Stimulated activated CD8-positive, alpha-beta memory T cell treated with anti-CD3 and anti-CD28 coated beads, Interleukin-12 subunit alpha, Interleukin-12 subunit beta, amount 100 ng/mL, for 4 hours (primary cell): ENCODE measurements at regions not wholly inside any gene's neighbourhood (a gene's known extent, or its start where the extent isn't known, plus 50 kb on each side); places are given as distances from the start of the nearest gene placed in this dataset.
A peak's percentile ranks its signal among the peaks of the same experiment; 100 is the strongest.

Experiments used
- DNase-seq: peaks from one replicate; pipeline ENCODE4 v3.0.0-alpha.2; 2020; ENCODE audit warnings: low read depth

DNA sequence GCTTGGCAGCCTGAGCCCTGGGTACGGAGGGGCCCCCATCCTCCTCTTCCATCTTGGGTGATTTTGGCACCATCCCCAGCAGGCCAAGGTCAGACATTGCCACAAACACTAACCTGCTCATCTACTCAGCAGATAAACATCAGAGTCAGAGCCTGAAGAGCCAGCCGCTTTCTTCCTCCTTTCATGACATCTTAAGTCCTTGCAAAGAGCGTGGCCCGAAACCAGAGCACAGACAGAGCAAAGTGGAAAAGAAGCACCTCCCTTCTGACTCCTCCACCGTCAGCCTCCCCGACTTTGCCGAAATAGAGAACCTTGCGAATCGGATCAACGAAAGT, 60.4 kb upstream of the RPH3AL start:
- no peak for DNase-seq

DNA sequence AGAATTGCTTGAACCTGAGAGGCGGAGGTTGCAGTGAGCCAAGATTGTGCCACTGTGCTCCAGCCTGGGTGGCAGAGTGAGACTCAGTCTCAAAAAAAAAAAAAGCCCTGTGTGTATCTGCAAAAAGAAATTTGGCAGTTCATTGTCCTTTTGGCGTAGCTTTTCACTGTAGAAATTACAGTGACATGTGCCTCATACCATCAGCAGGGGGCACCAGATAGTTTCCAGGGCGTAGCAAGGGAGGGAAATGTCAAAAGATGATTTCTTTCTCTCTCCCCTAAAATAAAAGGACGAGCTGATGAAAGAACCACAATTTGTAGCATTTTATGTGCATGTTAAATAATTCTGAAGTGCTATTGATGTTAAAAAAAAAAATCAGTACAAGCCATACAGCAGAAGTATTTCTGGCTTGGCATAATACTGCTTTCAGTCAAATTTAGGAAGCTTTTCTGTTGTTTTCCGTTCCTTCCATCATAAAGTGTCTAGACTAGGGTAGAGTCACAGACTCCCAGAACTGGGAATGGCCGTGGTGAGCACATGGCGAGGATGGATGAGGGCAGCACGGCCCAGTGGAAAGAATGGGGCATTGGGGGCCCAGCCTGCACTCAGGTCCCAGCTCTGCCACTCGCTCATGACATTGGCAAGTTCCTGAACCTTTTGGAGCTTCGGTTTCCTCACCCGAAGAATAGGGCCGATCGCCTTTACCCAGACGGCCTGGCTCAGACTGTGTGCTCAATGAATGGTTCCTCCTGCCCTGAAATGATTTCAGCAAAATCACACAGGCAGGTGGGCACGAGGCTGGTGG, 59.8 kb upstream of the RPH3AL start:
- no peak for DNase-seq

DNA sequence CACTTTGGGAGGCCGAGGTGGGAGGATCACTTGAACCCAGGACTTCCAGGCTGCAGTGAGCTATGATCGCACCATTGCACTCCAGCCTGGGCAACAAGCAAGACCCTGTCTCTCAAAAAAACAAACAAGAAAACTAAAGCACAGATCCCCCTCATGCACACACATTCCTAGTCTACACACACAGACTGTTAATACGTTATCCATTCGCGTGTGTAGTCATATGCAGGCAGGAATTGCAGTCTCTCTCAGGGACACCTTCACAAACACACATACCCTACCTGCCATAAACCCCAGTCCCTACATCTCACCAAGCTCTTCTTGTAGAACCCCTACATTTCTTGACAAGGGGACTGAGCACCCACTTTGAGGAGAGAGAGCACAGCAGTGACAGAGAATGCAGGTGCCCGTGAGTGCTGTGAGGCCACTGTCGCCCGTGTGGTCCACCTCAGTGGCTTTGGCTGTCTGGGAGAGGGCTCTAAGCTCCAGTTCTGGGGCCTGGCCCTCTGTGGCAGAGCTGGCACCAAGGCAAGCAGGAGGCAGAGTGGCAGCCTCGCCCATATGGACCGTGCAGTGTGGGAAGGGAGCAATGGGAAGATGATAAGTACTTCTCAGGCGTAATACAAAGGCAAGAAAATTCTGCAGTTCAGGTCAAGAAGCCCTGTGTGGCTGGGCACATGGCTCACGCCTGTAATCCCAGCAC, 59.0 kb upstream of the RPH3AL start:
- DNase-seq = no peak

DNA sequence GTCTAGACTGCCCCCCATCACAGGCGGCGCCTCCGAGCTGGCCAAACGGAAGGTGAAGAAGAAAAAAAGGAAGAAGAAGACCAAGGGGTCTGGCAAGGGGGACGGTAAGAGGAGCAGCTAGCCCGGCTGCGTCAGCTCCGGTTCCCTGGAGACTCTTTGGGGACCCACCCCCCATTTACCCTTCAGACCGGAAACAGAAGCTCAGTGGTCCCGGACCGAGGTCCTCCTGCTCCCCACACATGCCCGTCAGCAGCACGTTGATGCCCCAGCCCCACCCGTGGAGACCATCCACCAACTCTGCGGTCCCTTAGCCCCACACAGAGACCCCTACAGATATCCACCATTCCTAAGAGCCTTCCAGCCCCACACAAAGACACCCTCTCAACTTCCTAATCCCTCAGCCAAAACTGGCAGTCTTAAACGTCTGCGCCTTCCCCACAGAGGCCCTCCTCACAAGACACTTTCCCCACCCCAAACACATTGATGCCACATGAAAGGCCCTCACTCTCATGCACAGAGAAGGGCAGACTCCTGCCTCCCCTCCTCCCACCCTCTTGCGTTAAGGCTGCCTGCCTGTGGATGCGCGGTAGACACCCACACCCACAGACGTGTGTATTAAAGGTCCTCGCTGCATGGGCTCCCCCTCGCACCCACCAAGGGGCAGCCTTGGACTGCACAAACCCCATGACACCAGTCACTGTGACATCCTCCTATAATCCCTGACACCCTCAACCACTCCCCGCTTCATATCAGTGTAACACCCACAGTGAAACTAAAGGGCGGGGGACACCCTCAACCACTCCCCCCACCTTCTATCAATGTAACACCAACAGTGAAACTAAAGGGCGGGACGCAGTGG, 58.2 kb upstream of the RPH3AL start:
- DNase-seq = peak; percentile 27

DNA sequence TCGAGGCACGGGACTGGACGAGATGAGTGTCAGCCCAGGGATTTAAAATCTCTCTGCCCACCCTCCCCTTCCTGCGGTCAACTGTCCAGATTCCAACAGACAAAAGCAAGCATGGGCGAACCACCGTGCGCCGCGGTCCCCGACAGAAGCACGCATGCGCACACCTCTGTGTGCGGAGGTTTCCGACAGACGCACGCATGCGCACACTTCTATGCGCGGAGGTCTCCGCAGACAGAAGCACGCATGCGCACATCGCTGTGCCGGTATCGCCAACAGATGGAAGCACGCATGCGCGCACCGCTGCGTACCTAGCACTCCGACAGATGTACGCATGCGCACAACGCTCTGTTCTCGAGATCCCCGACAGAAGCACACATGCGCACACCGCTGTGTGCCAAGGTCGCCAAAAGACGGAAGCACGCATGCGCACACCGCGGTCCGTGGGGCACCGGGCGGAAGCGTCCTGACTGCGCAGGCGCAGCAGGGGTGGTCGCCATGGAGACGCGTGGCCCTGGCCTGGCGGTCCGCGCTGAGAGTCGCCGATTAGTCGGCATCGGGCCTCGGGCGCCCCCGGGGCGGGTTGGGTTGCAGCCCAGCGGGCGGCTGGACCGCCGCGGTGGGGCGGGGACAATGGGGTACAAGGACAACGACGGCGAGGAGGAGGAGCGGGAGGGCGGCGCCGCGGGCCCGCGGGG, 57.4 kb upstream of the RPH3AL start:
- DNase-seq = peak; percentile 99

DNA sequence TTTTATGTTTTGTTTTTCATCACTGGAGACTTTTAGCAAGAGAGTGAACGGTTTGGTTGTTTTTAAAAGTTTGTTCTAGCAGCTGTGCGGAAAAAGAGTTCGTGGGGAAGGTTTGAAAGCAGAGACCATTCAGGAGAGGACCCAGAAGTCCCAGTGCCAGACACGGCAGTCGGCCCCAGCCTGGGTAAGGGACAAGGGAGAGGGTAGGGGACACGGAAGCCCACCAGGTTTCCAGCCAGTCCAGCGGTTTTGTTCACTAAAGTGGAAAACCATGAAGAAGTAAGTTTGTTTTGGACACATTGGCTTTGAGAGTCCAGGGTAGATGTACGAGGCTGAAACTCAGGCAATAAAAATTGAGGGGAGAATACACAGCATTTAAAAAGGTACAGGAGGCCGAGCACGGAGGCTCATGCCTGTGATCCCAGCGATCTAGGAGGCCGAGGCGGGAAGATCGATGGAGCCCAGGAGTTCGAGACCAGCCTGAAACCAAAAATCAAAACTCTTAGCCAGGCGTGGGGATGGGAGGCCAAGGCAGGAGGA, 56.8 kb upstream of the RPH3AL start:
- DNase-seq = no peak

DNA sequence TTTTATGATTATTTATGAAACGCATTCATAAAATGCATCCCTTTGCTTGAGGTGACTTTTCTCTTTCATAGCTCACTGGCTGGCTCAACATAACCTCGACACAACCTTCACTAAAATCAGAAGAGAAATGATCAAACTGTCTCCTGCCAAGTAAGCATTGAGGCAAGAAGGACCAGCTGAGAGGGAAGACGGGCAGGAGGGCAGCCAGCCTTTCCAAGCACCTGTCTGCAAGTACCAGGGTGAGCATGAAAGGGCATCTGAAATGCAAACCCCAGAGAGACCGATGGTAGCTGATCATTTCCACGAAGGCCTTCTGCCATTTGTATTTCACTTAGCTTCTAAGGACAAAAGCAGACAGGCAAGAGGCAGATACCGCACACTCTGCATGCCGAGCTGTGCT, 52.1 kb upstream of the RPH3AL start:
- no peak for DNase-seq
